ENCODE measurements at regions not wholly inside any gene's neighbourhood (a gene's known extent, or its start where the extent isn't known, plus 50 kb on each side); places are given as distances from the start of the nearest gene placed in this dataset.
A peak's percentile ranks its signal among the peaks of the same experiment; 100 is the strongest.
"Not testable (repeated sequence)": the region's sequence is repeated elsewhere in the genome, so short reads cannot be mapped to it uniquely, and the experiment has no call there.

DNA sequence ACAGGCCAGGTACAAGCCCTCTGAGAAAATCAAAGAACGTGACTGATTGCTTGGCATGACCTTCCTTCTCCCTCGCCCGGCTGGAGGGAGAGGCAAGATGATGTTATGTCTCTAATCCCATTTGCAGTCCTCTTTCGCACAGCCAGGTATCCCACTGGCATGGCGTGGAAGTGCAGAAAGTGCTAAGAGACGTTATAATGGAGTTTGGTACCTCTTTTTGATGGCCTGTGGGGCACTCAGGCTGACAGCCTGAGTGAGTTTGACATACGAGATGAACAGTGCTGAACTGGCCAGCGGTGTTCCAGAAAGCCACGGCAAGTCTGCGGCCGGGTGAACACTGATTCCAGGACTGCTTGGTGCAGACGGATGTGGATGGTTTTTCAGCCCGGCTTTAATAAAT lies 241.6 kb downstream of the RAB11FIP2 start:
- no CpG with 5 or more reads among the region's 13 CpGs for WGBS (ENCODE audit: insufficient coverage, low lambda C conversion rate)
- H3K36me3 ChIP-seq (ENCODE audit: control insufficient read depth, insufficient read depth, low read length) = no peaks in the 10 kb centered on the region
- H3K9me3 ChIP-seq (ENCODE audit: control insufficient read depth, low read depth, low read length) = no peaks in the 10 kb centered on the region
- no peak overlapping the region for H3K27ac ChIP-seq (ENCODE audit: low read length)
- H3K27me3 ChIP-seq (ENCODE audit: control insufficient read depth, insufficient read depth, low read length) = no peaks in the 10 kb centered on the region
- DNase-seq = no peak
- no peak overlapping the region for H3K4me3 ChIP-seq (ENCODE audit: low read length)
- peaks cover 6% of the 10 kb centered on the region for H3K4me1 ChIP-seq (ENCODE audit: control insufficient read depth, insufficient read depth, low read length)

DNA sequence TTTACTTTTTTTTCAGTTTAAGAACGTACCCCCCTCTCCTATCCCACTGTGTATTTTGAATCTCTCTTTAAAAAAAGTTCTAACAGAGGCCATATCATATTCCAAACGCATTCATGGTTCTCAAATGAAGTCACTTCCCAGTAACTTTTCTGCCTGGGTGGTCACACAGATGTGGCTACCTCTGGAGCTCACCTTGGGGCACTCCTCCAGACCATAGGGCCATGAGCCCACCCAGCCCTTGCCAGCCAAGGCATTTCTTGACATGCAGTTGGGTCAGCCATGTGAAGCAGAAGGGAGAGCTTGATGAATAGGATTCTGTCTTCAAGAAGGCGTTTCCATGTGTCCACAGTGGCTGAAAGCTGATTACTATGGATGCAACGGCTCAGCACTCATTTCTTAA lies 239.3 kb downstream of the RAB11FIP2 start:
- no peaks in the 10 kb centered on the region for H3K36me3 ChIP-seq (ENCODE audit: control insufficient read depth, insufficient read depth, low read length)
- H3K4me1 ChIP-seq (ENCODE audit: control insufficient read depth, insufficient read depth, low read length) = peaks cover 6% of the 10 kb centered on the region
- 90% methylated on average over 2 of the region's 4 CpGs for WGBS (ENCODE audit: insufficient coverage, low lambda C conversion rate)
- H3K9me3 ChIP-seq (ENCODE audit: control insufficient read depth, low read depth, low read length) = no peaks in the 10 kb centered on the region
- no peak overlapping the region for H3K27ac ChIP-seq (ENCODE audit: low read length)
- no peaks in the 10 kb centered on the region for H3K27me3 ChIP-seq (ENCODE audit: control insufficient read depth, insufficient read depth, low read length)
- no peak for DNase-seq
- H3K4me3 ChIP-seq (ENCODE audit: low read length) = no peak overlapping the region

GRCh38 chr10:117815816-117816215 lies 230.9 kb downstream of the RAB11FIP2 start:
- not testable (repeated sequence) for H3K4me1 ChIP-seq (ENCODE audit: control insufficient read depth, insufficient read depth, low read length); DNase-seq; H3K27me3 ChIP-seq (ENCODE audit: control insufficient read depth, insufficient read depth, low read length); H3K27ac ChIP-seq (ENCODE audit: low read length); H3K36me3 ChIP-seq (ENCODE audit: control insufficient read depth, insufficient read depth, low read length); H3K4me3 ChIP-seq (ENCODE audit: low read length); H3K9me3 ChIP-seq (ENCODE audit: control insufficient read depth, low read depth, low read length)
- 100% methylated on average over 1 of the region's 2 CpGs for WGBS (ENCODE audit: insufficient coverage, low lambda C conversion rate)

GRCh38 chr10:117817116-117817515 lies 229.6 kb downstream of the RAB11FIP2 start:
- no peak overlapping the region for H3K27ac ChIP-seq (ENCODE audit: low read length)
- H3K9me3 ChIP-seq (ENCODE audit: control insufficient read depth, low read depth, low read length) = no peaks in the 10 kb centered on the region
- no peaks in the 10 kb centered on the region for H3K4me1 ChIP-seq (ENCODE audit: control insufficient read depth, insufficient read depth, low read length)
- no CpG with 5 or more reads among the region's 3 CpGs for WGBS (ENCODE audit: insufficient coverage, low lambda C conversion rate)
- H3K27me3 ChIP-seq (ENCODE audit: control insufficient read depth, insufficient read depth, low read length) = no peaks in the 10 kb centered on the region
- H3K4me3 ChIP-seq (ENCODE audit: low read length) = no peak overlapping the region
- no peaks in the 10 kb centered on the region for H3K36me3 ChIP-seq (ENCODE audit: control insufficient read depth, insufficient read depth, low read length)
- no peak for DNase-seq

DNA sequence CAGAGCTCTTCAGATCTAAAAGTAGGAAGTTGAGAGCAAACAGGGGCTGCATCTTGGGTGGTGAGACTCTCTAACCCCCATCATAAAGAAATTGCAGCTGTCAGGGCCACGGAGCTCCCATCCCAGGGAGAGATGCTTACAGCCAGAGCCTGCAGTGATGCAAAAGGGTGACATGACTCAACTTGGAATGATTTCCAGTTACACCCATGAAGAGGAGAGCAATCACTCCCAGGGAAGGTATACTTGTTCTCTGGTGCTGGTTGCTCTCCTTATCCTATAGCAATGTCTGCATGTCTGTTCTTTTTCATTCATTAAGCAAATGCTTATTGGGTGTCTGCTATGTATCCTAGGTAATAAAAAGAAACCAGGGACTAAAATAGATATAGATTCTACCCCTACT lies 228.0 kb downstream of the RAB11FIP2 start:
- no CpG with 5 or more reads among the region's 1 CpG for WGBS (ENCODE audit: insufficient coverage, low lambda C conversion rate)
- H3K27ac ChIP-seq (ENCODE audit: low read length) = no peak overlapping the region

DNA sequence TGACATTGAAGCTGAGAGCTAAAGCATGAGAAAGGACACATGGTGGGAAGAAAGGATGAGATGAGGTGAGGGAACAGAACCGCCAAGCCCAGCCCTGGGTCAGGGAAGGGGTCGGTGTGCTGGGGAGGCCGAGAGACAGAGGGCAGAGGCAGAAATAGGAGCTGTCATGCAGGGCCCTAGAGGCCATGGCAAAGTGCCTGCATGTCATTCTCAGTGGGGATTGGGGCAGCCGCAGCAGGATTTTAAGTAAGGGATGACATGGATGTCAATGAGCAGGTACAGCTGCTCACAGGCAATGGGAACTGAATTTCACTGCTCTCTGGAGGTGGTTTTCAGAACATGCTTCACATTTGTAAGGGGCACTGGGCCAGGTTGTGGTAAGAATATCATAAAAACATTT lies 227.4 kb downstream of the RAB11FIP2 start:
- no peak for DNase-seq
- Histone ChIP-seq H3K4me3 (ENCODE audit: low read length) (no peak overlapping the region), H3K4me1 (ENCODE audit: control insufficient read depth, insufficient read depth, low read length) (no peaks in the 10 kb centered on the region), H3K27me3 (ENCODE audit: control insufficient read depth, insufficient read depth, low read length) (no peaks in the 10 kb centered on the region), H3K36me3 (ENCODE audit: control insufficient read depth, insufficient read depth, low read length) (no peaks in the 10 kb centered on the region), H3K9me3 (ENCODE audit: control insufficient read depth, low read depth, low read length) (no peaks in the 10 kb centered on the region), H3K27ac (ENCODE audit: low read length) (no peak overlapping the region)
- WGBS (ENCODE audit: insufficient coverage, low lambda C conversion rate) = no CpG with 5 or more reads among the region's 4 CpGs

More for the DNA sequence above, 228.0 kb downstream of the RAB11FIP2 start:
- Histone ChIP-seq H3K9me3 (ENCODE audit: control insufficient read depth, low read depth, low read length) (no peaks in the 10 kb centered on the region), H3K4me3 (ENCODE audit: low read length) (no peak overlapping the region), H3K36me3 (ENCODE audit: control insufficient read depth, insufficient read depth, low read length) (no peaks in the 10 kb centered on the region), H3K4me1 (ENCODE audit: control insufficient read depth, insufficient read depth, low read length) (no peaks in the 10 kb centered on the region), H3K27me3 (ENCODE audit: control insufficient read depth, insufficient read depth, low read length) (no peaks in the 10 kb centered on the region)
- DNase-seq = no peak

DNA sequence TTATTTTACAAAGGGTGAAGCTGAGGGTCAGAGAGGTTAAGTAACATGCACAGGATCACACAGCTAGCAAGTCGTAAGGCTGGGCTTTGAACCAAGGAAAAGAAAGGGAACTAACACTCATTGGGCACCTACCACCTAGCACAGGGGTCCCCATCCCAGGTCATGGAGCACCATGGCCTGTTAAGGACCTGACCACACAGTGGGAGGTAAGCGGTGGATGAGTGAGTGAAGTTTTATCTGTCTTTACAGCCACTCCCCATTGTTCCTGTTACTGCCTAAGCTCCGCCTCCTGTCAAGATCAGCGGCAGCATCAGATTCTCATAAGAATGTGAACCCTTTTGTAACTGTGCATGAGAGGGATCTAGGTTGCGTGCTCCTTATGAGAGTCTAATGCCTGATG lies 222.8 kb downstream of the RAB11FIP2 start:
- H3K27me3 ChIP-seq (ENCODE audit: control insufficient read depth, insufficient read depth, low read length) = no peaks in the 10 kb centered on the region
- no peak for DNase-seq
- H3K27ac ChIP-seq (ENCODE audit: low read length) = no peak overlapping the region
- H3K4me1 ChIP-seq (ENCODE audit: control insufficient read depth, insufficient read depth, low read length) = no peaks in the 10 kb centered on the region
- WGBS (ENCODE audit: insufficient coverage, low lambda C conversion rate) = no CpG with 5 or more reads among the region's 5 CpGs
- no peaks in the 10 kb centered on the region for H3K9me3 ChIP-seq (ENCODE audit: control insufficient read depth, low read depth, low read length)
- H3K36me3 ChIP-seq (ENCODE audit: control insufficient read depth, insufficient read depth, low read length) = no peaks in the 10 kb centered on the region
- H3K4me3 ChIP-seq (ENCODE audit: low read length) = no peak overlapping the region

- Histone ChIP-seq H3K4me3 (ENCODE audit: low read length) (no peak overlapping the region), H3K9me3 (ENCODE audit: control insufficient read depth, low read depth, low read length) (no peaks in the 10 kb centered on the region), H3K27me3 (ENCODE audit: control insufficient read depth, insufficient read depth, low read length) (no peaks in the 10 kb centered on the region), H3K27ac (ENCODE audit: low read length) (no peak overlapping the region), H3K4me1 (ENCODE audit: control insufficient read depth, insufficient read depth, low read length) (no peaks in the 10 kb centered on the region), H3K36me3 (ENCODE audit: control insufficient read depth, insufficient read depth, low read length) (no peaks in the 10 kb centered on the region)
- no peak for DNase-seq
- WGBS (ENCODE audit: insufficient coverage, low lambda C conversion rate) = 94% methylated on average over 3 of the region's 14 CpGs
These were observed 216.5 kb downstream of the RAB11FIP2 start for GRCh38 chr10:117830205-117830604.

GRCh38 chr10:117830787-117831212 lies 215.9 kb downstream of the RAB11FIP2 start:
- H3K36me3 ChIP-seq (ENCODE audit: control insufficient read depth, insufficient read depth, low read length) = no peaks in the 10 kb centered on the region
- no peaks in the 10 kb centered on the region for H3K27me3 ChIP-seq (ENCODE audit: control insufficient read depth, insufficient read depth, low read length)
- no peak overlapping the region for H3K4me3 ChIP-seq (ENCODE audit: low read length)
- no peak overlapping the region for H3K27ac ChIP-seq (ENCODE audit: low read length)
- H3K4me1 ChIP-seq (ENCODE audit: control insufficient read depth, insufficient read depth, low read length) = no peaks in the 10 kb centered on the region
- 32% methylated on average over 4 of the region's 15 CpGs for WGBS (ENCODE audit: insufficient coverage, low lambda C conversion rate)
- H3K9me3 ChIP-seq (ENCODE audit: control insufficient read depth, low read depth, low read length) = no peaks in the 10 kb centered on the region
- DNase-seq = peak in 1 of 2 donors; percentile 19

GRCh38 chr10:117838500-117839498 lies 207.9 kb downstream of the RAB11FIP2 start:
- H3K36me3 ChIP-seq (ENCODE audit: control insufficient read depth, insufficient read depth, low read length); H3K4me3 ChIP-seq (ENCODE audit: low read length); H3K4me1 ChIP-seq (ENCODE audit: control insufficient read depth, insufficient read depth, low read length); H3K27me3 ChIP-seq (ENCODE audit: control insufficient read depth, insufficient read depth, low read length); H3K27ac ChIP-seq (ENCODE audit: low read length); H3K9me3 ChIP-seq (ENCODE audit: control insufficient read depth, low read depth, low read length): not testable (repeated sequence)
- WGBS (ENCODE audit: insufficient coverage, low lambda C conversion rate) = no CpG with 5 or more reads among the region's 39 CpGs
- DNase-seq = peak in 1 of 2 donors; percentile 30

DNA sequence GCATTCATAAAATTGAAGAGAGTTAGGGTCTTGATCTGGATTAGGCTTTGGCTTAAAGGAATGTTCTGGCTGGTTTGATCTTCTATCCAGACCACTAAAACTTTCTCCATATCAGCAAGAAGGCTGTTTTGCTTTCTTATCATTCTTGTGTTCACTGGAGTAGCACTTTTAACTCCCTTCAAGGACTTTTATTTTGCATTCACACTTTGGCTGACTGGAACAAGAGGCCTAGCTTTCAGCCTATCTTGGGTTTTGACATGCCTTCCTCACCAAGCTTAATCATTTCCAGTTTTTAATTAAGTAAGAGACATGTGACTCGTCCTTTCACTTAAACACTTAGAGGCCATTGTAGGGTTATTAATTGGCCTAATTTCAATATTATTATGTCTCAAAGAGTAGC lies 190.3 kb downstream of the RAB11FIP2 start:
- not testable (repeated sequence) for H3K9me3 ChIP-seq (ENCODE audit: control insufficient read depth, low read depth, low read length); H3K36me3 ChIP-seq (ENCODE audit: control insufficient read depth, insufficient read depth, low read length); DNase-seq; H3K4me1 ChIP-seq (ENCODE audit: control insufficient read depth, insufficient read depth, low read length); H3K4me3 ChIP-seq (ENCODE audit: low read length); H3K27ac ChIP-seq (ENCODE audit: low read length)
- peaks cover 11% of the 10 kb centered on the region for H3K27me3 ChIP-seq (ENCODE audit: control insufficient read depth, insufficient read depth, low read length)
- WGBS (ENCODE audit: insufficient coverage, low lambda C conversion rate) = 100% methylated on average over 1 of the region's 1 CpG
